Loucy (cell line): ENCODE measurements at regions not wholly inside any gene's neighbourhood (a gene's known extent, or its start where the extent isn't known, plus 50 kb on each side); places are given as distances from the start of the nearest gene placed in this dataset.

Source experiments
- H2AFZ ChIP-seq: fragments of 200-600 bp; sonication (generic); 2 replicates; pipeline ENCODE4 v1.6.0; 2016; ENCODE audit warnings: antibody characterized with exemption, mild to moderate bottlenecking, low read length, moderate library complexity
- H3F3A ChIP-seq: fragments of 200-600 bp; 2 replicates; pipeline ENCODE4 v1.6.0; 2016; ENCODE audit warnings: antibody characterized with exemption, low read depth, mild to moderate bottlenecking
- H3K27me3 ChIP-seq: fragments of 200-600 bp; sonication (generic); 2 replicates; pipeline ENCODE4 v1.6.1; 2014; ENCODE audit warnings: low read length, mild to moderate bottlenecking; ENCODE audit not compliant: insufficient read depth, poor library complexity, severe bottlenecking
- H3K36me3 ChIP-seq: fragments of 200-600 bp; sonication (generic); 2 replicates; pipeline ENCODE4 v1.6.1; 2016; ENCODE audit warnings: low read length; ENCODE audit not compliant: insufficient read depth
- H3K4me1 ChIP-seq: fragments of 200-600 bp; sonication (generic); 2 replicates; pipeline ENCODE4 v1.5.1; 2014; ENCODE audit warnings: low read length, mild to moderate bottlenecking; ENCODE audit not compliant: insufficient read depth, poor library complexity, severe bottlenecking
- H3K4me2 ChIP-seq: fragments of 200-600 bp; sonication (generic); 2 replicates; pipeline ENCODE4 v1.6.0; 2014; ENCODE audit warnings: antibody characterized with exemption, low read length, low read depth, mild to moderate bottlenecking; ENCODE audit not compliant: poor library complexity, severe bottlenecking
- H3K4me3 ChIP-seq: fragments of 200-600 bp; sonication (generic); 2 replicates; pipeline ENCODE4 v1.5.1; 2014; ENCODE audit warnings: low read length, mild to moderate bottlenecking, mixed read lengths; ENCODE audit not compliant: poor library complexity, severe bottlenecking
- H3K79me2 ChIP-seq: fragments of 200-600 bp; sonication (generic); 2 replicates; pipeline ENCODE4 v1.6.1; 2014; ENCODE audit warnings: low read length; ENCODE audit not compliant: insufficient read depth
- H3K9ac ChIP-seq: fragments of 200-600 bp; sonication (generic); 2 replicates; pipeline ENCODE4 v1.6.0; 2014; ENCODE audit warnings: mild to moderate bottlenecking, low read depth, low read length, moderate library complexity; ENCODE audit not compliant: poor library complexity, severe bottlenecking
- H3K9me2 ChIP-seq: fragments of 200-600 bp; sonication (generic); replicated peaks from 2 replicates; pipeline ENCODE4 v1.6.1; 2016; ENCODE audit warnings: low read depth, low read length, mixed read lengths
- H3K9me3 ChIP-seq: fragments of 200-600 bp; sonication (generic); 2 replicates; pipeline ENCODE4 v1.6.1; 2014; ENCODE audit warnings: mild to moderate bottlenecking, antibody characterized with exemption, low read length, low read depth; ENCODE audit not compliant: insufficient read depth
- H4K20me1 ChIP-seq: fragments of 200-600 bp; sonication (generic); 2 replicates; pipeline ENCODE4 v1.6.0; 2014; ENCODE audit warnings: antibody characterized with exemption, low read length, mild to moderate bottlenecking; ENCODE audit not compliant: insufficient read depth, poor library complexity, severe bottlenecking
- EZH2phosphoT487 ChIP-seq: fragments of 200-600 bp; IDR thresholded peaks from 2 replicates; pipeline ENCODE4 v1.6.1; 2018; ENCODE audit warnings: antibody characterized with exemption, mild to moderate bottlenecking, moderate library complexity, borderline replicate concordance
- TF ChIP-seq, protein P1 (sequence below): fragments of 200-600 bp; sonication (generic); conservative IDR thresholded peaks from 2 replicates; pipeline ENCODE4 v1.5.1; 2014; ENCODE audit warnings: mild to moderate bottlenecking, antibody characterized with exemption, low read length

DNA sequence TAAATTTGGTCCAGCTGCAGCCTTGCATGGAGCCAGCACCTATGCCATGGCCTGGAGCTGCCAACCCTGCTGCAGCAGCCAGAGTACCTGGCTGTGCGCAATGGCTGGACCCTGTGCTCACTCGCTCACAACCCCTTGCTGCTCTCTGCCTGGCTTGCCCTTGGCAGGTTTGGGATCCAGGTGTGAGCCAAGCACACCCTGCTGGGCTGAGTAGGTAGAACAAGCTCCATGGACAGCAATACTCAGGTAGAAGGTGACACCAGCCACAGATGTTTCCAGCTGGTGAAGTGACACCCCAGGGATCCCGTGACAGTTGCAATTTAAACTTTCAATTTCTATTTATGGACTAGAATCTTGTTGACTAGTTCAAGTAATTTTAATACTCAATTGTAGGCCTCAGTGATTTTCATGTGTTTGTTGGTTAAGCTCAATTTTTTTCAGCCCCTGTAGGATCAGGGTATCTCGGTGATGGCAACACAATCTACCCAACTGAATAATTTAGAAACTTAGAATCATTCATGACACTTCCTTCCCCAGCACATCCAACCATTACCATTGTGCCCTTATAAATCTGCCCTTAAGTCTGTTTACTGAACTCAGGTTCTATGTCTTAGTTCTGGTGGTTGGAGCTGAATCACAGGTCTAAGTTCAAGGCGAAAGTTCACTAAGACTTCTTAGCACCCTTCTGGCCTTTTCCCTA lies 480.0 kb downstream of the PMP22 start:
- Histone ChIP-seq H2AFZ (no peak overlapping the region), H4K20me1 (no peaks in the 10 kb centered on the region), H3K27me3 (no peaks in the 10 kb centered on the region), H3K36me3 (no peaks in the 10 kb centered on the region), H3K4me1 (no peaks in the 10 kb centered on the region), H3K79me2 (no peaks in the 10 kb centered on the region), H3K4me2 (no peak overlapping the region), H3F3A (no peaks in the 10 kb centered on the region), H3K9ac (no peak overlapping the region), H3K9me3 (0 out of 2 replicates have a peak, but pooled peaks cover 3% of the 10 kb centered on the region), H3K9me2 (no peaks in the 10 kb centered on the region), H3K4me3 (no peak overlapping the region)
- TF ChIP-seq EZH2phosphoT487 = no peak
- TF ChIP-seq, protein P1, sequence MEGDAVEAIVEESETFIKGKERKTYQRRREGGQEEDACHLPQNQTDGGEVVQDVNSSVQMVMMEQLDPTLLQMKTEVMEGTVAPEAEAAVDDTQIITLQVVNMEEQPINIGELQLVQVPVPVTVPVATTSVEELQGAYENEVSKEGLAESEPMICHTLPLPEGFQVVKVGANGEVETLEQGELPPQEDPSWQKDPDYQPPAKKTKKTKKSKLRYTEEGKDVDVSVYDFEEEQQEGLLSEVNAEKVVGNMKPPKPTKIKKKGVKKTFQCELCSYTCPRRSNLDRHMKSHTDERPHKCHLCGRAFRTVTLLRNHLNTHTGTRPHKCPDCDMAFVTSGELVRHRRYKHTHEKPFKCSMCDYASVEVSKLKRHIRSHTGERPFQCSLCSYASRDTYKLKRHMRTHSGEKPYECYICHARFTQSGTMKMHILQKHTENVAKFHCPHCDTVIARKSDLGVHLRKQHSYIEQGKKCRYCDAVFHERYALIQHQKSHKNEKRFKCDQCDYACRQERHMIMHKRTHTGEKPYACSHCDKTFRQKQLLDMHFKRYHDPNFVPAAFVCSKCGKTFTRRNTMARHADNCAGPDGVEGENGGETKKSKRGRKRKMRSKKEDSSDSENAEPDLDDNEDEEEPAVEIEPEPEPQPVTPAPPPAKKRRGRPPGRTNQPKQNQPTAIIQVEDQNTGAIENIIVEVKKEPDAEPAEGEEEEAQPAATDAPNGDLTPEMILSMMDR = no peak

DNA sequence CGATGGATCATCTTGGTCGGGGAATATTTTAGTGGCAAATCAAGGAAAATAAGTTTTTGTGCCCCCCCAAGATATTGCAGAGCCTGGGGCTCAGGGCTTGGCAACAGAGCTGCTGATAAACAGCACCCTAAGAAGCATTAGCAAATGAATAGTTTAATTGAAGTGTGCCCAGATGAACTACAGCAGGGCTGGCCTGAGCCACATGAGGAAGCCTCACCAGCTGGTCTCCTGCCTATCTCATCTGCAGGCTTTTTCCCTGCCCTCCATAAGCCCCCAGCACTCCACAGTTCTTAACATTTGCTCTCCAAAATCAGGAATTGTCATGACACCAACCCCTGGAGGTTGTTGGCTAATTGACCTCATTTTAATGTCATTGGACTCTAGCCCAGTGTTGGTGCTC lies 480.2 kb downstream of the HS3ST3B1 start:
- no peak overlapping the region for H3K4me3 ChIP-seq
- TF ChIP-seq, protein P1 = no peak

DNA sequence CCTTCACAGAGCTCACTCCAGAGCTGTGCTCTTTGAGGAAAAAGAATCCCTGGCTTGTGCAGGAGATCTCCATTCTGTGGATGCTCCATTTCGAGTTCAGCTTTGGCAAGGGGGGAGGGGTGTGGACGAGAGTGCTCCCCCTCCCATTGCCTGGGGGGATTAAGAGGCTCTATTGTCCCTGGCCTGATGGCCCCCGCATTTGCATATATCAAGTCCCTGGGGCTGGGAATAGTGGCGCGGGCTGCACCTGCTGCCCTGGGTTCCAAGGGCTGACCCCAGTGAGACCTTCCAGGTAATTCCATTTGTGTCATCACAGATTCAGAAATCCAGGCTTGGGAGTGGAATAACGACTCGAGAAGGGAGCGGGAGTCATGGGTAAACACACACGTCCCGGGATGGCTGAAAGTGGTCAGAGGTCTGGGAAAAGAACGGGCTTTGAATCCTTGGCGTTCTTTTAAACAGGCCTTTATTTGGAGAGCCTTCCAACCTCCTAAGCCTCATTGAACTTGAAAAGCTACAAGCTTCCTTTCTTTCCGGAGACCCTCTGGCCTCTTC lies 479.3 kb downstream of the HS3ST3B1 start:
- Histone ChIP-seq H3K9me2 (no peaks in the 10 kb centered on the region), H3K27me3 (no peaks in the 10 kb centered on the region), H3F3A (no peaks in the 10 kb centered on the region), H3K4me3 (no peak overlapping the region), H2AFZ (no peak overlapping the region), H3K79me2 (no peaks in the 10 kb centered on the region), H4K20me1 (no peaks in the 10 kb centered on the region), H3K36me3 (no peaks in the 10 kb centered on the region), H3K9me3 (0 out of 2 replicates have a peak, but pooled peaks cover 3% of the 10 kb centered on the region), H3K9ac (no peak overlapping the region), H3K4me2 (no peak overlapping the region), H3K4me1 (no peaks in the 10 kb centered on the region)
- TF ChIP-seq EZH2phosphoT487 = no peak
- TF ChIP-seq, protein P1 = no peak

More for the DNA sequence above, 480.2 kb downstream of the HS3ST3B1 start:
- no peaks in the 10 kb centered on the region for H3K27me3 ChIP-seq
- H3F3A ChIP-seq = no peaks in the 10 kb centered on the region
- H3K4me2 ChIP-seq = no peak overlapping the region
- H3K36me3 ChIP-seq = no peaks in the 10 kb centered on the region
- no peaks in the 10 kb centered on the region for H3K4me1 ChIP-seq
- 0 out of 2 replicates have a peak, but pooled peaks cover 3% of the 10 kb centered on the region for H3K9me3 ChIP-seq
- H4K20me1 ChIP-seq = no peaks in the 10 kb centered on the region
- H3K9me2 ChIP-seq = no peaks in the 10 kb centered on the region
- no peak overlapping the region for H3K9ac ChIP-seq
- H3K79me2 ChIP-seq = no peaks in the 10 kb centered on the region
- H2AFZ ChIP-seq = no peak overlapping the region
